Pancreas (tissue), 10 donors: ENCODE measurements at regions not wholly inside any gene's neighbourhood (a gene's known extent, or its start where the extent isn't known, plus 50 kb on each side); places are given as distances from the start of the nearest gene placed in this dataset.

Experiments
- ATAC-seq, 4 donors: fragments of 200-7000 bp; cut with Tn5 transposase; one replicate each; pipeline versions ENCODE4 v1.8.0 to v1.9.1; 2020; ENCODE audit warnings: mild to moderate bottlenecking in 4 of 4, moderate library complexity in 4 of 4
- DNase-seq, 6 donors: peaks; one replicate each; pipeline ENCODE4 v3.0.0-alpha.2; 2020
- FAIRE-seq: peaks from 2 replicates; lab custom pipeline; 2012; peaks lifted over from hg19 to GRCh38; lab: Jason Lieb, UNC
- H3K27ac ChIP-seq, 4 donors: fragments of 200-600 bp; sonication (generic); 1 replicate in 3 of 4; 2 replicates in 1 of 4; pipeline versions ENCODE4 v1.5.0 to v1.8.0; 2020
- H3K27me3 ChIP-seq, 4 donors: fragments of 200-600 bp; one replicate each; pipeline ENCODE4 v1.8.0; 2021
- H3K36me3 ChIP-seq, 3 donors: fragments of 200-600 bp; sonication (generic) in 1 of 3; one replicate each; pipeline versions ENCODE4 v1.5.0 to v1.8.0; 2020 to 2021
- H3K4me1 ChIP-seq, 3 donors: fragments of 200-600 bp; one replicate each; pipeline ENCODE4 v1.8.0; 2021
- H3K4me3 ChIP-seq, 4 donors: fragments of 200-600 bp; sonication (generic) in 2 of 4; one replicate each; pipeline versions ENCODE4 v1.5.0 to v1.8.0; 2020 to 2021
- H3K9me3 ChIP-seq, 4 donors: fragments of 200-600 bp; one replicate each; pipeline ENCODE4 v1.8.0; 2021
- CTCF ChIP-seq, 4 donors: fragments of 200-600 bp; sonication (generic) in 3 of 4; IDR thresholded peaks; one replicate each; pipeline versions ENCODE4 v1.5.0 to v1.8.0; 2021; ENCODE audit warnings: antibody characterized with exemption in 4 of 4
- WGBS, 2 donors: extraction: QIAGEN DNeasy Blood & Tissue Kit; methylation state at CpG; one replicate each; pipeline ENCODE4 v1.1.7; 2013; 5-methylcytosine and 5-hydroxymethylcytosine counted together
- intact Hi-C, 3 donors: fragments of 100-400 bp; cut with DNase I; formaldehyde crosslinking; loops; one replicate each; pipeline versions ENCODE4 v1.11.1 to v1.14.2; 2022
- donor health status: healthy with polysubstance abuse.
- donor health status: DM: no; HTN: no; CAD: no; lungs with moderate emphysema.
- donor health status: DM: no; HTN: no; CAD: no.
- donor health status: control.
- donor health status: control.
- donor health status: Bipolar disorder and iron deficiency.
- donor health status: DM: yes; HTN: yes; CAD: no.
- donor health status: DM: no; HTN: no; CAD: no.
- donor health status: DM: no; HTN: no; CAD: no.
- donor health status: DM: yes; HTN: yes; CAD: no.

DNA sequence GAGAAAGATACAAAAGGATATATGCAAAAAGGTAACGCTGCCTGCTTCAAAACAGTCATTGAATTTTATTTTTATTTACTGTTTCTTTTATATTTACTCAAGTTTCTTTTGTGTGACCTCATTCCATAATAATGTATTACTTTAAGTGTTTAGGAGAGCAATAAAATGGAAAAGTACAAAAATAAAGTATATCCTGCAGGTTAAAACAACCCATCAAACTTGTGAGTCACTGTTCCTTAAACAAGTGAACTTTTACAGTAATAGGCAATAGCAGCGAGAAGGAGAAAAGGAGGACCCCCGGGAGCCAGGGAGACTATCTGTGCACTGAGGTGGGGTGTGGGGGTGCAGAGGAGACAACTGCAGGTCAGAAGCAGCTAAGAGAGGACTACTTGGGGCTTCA lies 124.5 kb downstream of the EN1 start:
- Histone ChIP-seq H3K27ac (no peak overlapping the region), H3K27me3 (no peaks in the 10 kb centered on the region), H3K4me1 (no peaks in the 10 kb centered on the region), H3K4me3 (no peak overlapping the region), H3K36me3 (no peaks in the 10 kb centered on the region), H3K9me3 (no peaks in the 10 kb centered on the region)
- WGBS, 2 donors, result 72 to 75% methylated on average over 3 of the region's 3 CpGs
- intact Hi-C loops, result no loop called here
- FAIRE-seq, result no peak
- DNase-seq, result no peak
- ATAC-seq, result no peak
- no peak for TF ChIP-seq CTCF (IDR thresholded peaks at IDR 0.05)

DNA sequence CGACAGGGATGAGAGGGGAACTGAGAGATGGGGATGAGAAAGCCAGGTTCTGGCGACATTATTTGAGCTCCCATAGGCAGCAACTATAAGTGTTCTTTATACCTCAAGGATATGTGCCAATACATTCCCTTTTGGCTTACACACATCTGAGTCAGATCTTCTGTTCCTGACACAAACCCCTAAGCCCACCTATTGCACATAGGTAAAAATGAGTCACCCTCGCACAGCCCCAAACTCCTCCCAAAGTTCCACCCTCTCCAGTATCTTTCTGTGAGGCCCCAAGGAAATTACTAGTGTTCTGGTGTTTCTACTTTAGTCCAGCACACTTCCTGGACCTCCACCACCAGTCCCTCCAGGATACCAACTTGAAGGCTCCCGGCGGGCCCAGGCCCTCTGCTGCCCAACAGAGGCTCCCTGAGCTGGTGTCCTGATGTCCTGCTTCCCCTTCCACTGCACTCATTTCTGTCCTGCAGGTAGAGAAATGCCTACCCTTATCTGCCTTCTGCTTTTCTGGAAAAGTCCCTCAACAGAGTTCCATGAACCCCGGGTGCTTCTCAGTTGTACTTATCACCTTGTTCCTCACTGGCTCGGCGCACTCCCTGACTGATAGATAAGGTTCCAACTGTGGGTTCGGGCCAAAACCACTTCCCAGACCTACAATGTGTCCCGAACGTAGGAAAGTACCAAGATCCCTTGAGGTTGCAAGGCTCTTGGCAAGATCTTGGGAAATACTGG lies 125.5 kb downstream of the EN1 start:
- Histone ChIP-seq H3K27me3 (no peaks in the 10 kb centered on the region), H3K4me1 (no peaks in the 10 kb centered on the region), H3K4me3 (no peak overlapping the region), H3K9me3 (no peaks in the 10 kb centered on the region), H3K36me3 (no peaks in the 10 kb centered on the region), H3K27ac (no peak overlapping the region)
- FAIRE-seq, result no peak
- DNase-seq, result no peak
- no peak for TF ChIP-seq CTCF (IDR thresholded peaks at IDR 0.05)
- 75 to 87% methylated on average over 11 of the region's 11 CpGs for WGBS, 2 donors
- intact Hi-C loops, result no loop called here
- ATAC-seq, result no peak

- Histone ChIP-seq H3K4me3 (no peak overlapping the region), H3K9me3 (no peaks in the 10 kb centered on the region), H3K27ac (no peak overlapping the region), H3K36me3 (no peaks in the 10 kb centered on the region), H3K27me3 (no peaks in the 10 kb centered on the region), H3K4me1 (no peaks in the 10 kb centered on the region)
- no peak for TF ChIP-seq CTCF (IDR thresholded peaks at IDR 0.05)
- ATAC-seq, result no peak
- no peak for DNase-seq
- WGBS, 2 donors, result 71 to 76% methylated on average over 4 of the region's 4 CpGs
- intact Hi-C loops, result no loop called here
- FAIRE-seq, result no peak
These were observed 126.6 kb downstream of the EN1 start for GRCh38 chr2:118720866-118721265.

DNA sequence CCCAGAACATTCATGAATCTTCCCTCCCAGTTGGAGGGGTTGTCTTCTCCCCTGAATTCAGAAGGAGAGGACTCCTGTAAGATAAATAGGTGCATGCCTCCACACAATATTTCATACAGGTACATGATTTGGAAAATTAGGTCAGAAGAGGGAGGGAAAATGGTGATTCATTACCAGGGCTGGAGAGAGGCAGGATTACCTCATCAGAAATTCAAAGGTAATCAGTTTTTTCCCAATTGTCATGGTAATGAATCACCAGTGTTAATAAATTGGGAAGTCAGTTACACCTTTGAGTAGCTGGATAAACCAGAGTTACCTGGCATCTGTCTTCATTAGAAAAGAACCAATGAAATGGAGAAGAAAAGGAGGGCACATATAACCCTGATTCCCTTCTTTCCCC lies 128.5 kb downstream of the EN1 start:
- H3K4me3 ChIP-seq, result no peak overlapping the region
- H3K27ac ChIP-seq, result no peak overlapping the region
- H3K27me3 ChIP-seq, result no peaks in the 10 kb centered on the region
- no peaks in the 10 kb centered on the region for H3K4me1 ChIP-seq
- FAIRE-seq (no peak), ATAC-seq (no peak), DNase-seq (no peak)
- TF ChIP-seq CTCF (IDR thresholded peaks at IDR 0.05), result no peak
- intact Hi-C loops, result no loop called here
- H3K36me3 ChIP-seq, result no peaks in the 10 kb centered on the region
- H3K9me3 ChIP-seq, result no peaks in the 10 kb centered on the region

DNA sequence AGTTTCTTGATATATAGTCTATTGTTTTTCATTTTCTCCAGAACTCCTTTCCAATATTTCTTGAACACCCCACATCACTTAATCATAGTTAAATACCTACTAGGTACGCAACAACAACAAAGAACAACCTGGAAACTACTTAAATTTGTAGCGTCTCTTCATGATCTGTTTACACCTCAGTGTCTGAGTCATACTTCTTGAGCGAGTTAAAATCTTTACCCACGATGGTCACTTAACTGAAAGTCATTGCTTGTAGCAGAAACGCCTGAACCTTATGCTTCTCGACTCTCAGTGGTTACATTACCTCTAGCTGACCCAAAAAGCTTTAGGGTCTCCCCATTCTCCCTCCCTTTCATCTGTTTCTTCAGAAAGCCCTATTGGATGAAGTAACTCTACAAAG lies 131.3 kb downstream of the EN1 start:
- H3K4me1 ChIP-seq, result no peaks in the 10 kb centered on the region

More for the DNA sequence above, 131.3 kb downstream of the EN1 start:
- DNase-seq (no peak), ATAC-seq (no peak), FAIRE-seq (no peak)
- Histone ChIP-seq H3K4me3 (no peak overlapping the region), H3K27me3 (no peaks in the 10 kb centered on the region), H3K27ac (no peak overlapping the region), H3K9me3 (no peaks in the 10 kb centered on the region), H3K36me3 (no peaks in the 10 kb centered on the region)
- intact Hi-C loops, result no loop called here
- 74 to 85% methylated on average over 6 of the region's 6 CpGs for WGBS, 2 donors
- TF ChIP-seq CTCF (IDR thresholded peaks at IDR 0.05), result no peak
